GM21723 (cell line): ENCODE measurements at regions not wholly inside any gene's neighbourhood (a gene's known extent, or its start where the extent isn't known, plus 50 kb on each side); places are given as distances from the start of the nearest gene placed in this dataset.
"Not testable (repeated sequence)": the region's sequence is repeated elsewhere in the genome, so short reads cannot be mapped to it uniquely, and the experiment has no call there.

ENCODE experiments used
- ATAC-seq: cut with Tn5 transposase; IDR thresholded peaks from one replicate; pipeline ENCODE4 v1.9.1; 2021; ENCODE audit warnings: mild to moderate bottlenecking, moderate library complexity; ENCODE audit not compliant: unreplicated experiment

- no peak for ATAC-seq
Observed at GRCh38 chr14:66008631-66009030, 477.5 kb upstream of the CCDC196 start.

- ATAC-seq = no peak
Observed at GRCh38 chr14:66009089-66009488, 477.1 kb upstream of the CCDC196 start.

- ATAC-seq = no peak
Observed at GRCh38 chr14:66010695-66011094, 475.5 kb upstream of the CCDC196 start.

- ATAC-seq = no peak
Observed at GRCh38 chr14:66011855-66012254, 474.3 kb upstream of the CCDC196 start.

- ATAC-seq = not testable (repeated sequence)
Observed at GRCh38 chr14:66013607-66014006, 472.6 kb upstream of the CCDC196 start.

- no peak for ATAC-seq
Observed at GRCh38 chr14:66015071-66015780, 470.9 kb upstream of the CCDC196 start.

GRCh38 chr14:66017927-66018326 is 468.2 kb upstream of the CCDC196 start:
- no peak for ATAC-seq

GRCh38 chr14:66022526-66022925 is 463.6 kb upstream of the CCDC196 start:
- no peak for ATAC-seq

GRCh38 chr14:66025779-66026178 is 460.4 kb upstream of the CCDC196 start:
- no peak for ATAC-seq

GRCh38 chr14:66031981-66032380 is 454.2 kb upstream of the CCDC196 start:
- not testable (repeated sequence) for ATAC-seq

- ATAC-seq = no peak
Observed at GRCh38 chr14:66032800-66033199, 453.4 kb upstream of the CCDC196 start.

- ATAC-seq = no peak
Observed at GRCh38 chr14:66036547-66036946, 449.6 kb upstream of the CCDC196 start.

GRCh38 chr14:66037361-66037760 is 448.8 kb upstream of the CCDC196 start:
- no peak for ATAC-seq

- no peak for ATAC-seq
Observed at GRCh38 chr14:66038212-66038611, 448.0 kb upstream of the CCDC196 start.

GRCh38 chr14:66038618-66039017 is 447.6 kb upstream of the CCDC196 start:
- no peak for ATAC-seq

GRCh38 chr14:66039495-66039894 is 446.7 kb upstream of the CCDC196 start:
- no peak for ATAC-seq

GRCh38 chr14:66041582-66041981 is 444.6 kb upstream of the CCDC196 start:
- ATAC-seq = no peak

- no peak for ATAC-seq
Observed at GRCh38 chr14:66043921-66044320, 442.2 kb upstream of the CCDC196 start.

- ATAC-seq = no peak
Observed at GRCh38 chr14:66045572-66046021, 440.6 kb upstream of the CCDC196 start.

GRCh38 chr14:66046035-66046434 is 440.1 kb upstream of the CCDC196 start:
- no peak for ATAC-seq

- no peak for ATAC-seq
Observed at GRCh38 chr14:66046591-66046990, 439.6 kb upstream of the CCDC196 start.

GRCh38 chr14:66056268-66056907 is 429.8 kb upstream of the CCDC196 start:
- no peak for ATAC-seq
